ENCODE measurements at regions not wholly inside any gene's neighbourhood (a gene's known extent, or its start where the extent isn't known, plus 50 kb on each side); places are given as distances from the start of the nearest gene placed in this dataset.

DNA sequence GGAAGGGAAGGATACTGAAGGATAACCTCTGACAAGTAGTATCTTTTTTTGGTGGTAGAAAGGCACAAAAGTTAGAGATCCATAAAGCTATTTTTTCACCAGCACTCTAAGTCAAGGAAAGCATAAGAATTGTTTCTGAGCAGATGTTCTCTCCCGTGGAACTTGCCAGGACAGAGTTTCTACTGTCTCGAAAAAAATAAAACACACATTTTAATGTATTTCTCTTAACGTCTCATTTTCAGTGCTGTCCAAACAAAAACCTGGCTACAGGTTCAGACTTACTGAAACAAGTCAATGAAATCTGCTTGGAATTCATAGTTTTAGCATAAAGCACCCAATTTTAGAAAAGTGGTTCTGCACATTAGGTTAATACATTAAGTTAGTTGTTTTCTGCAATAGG, 338.3 kb downstream of the LTN1 start:
- TF ChIP-seq CTCF (IDR thresholded peaks at IDR 0.05) (no peak), NFE2L1 (CRISPR knock-in tag; IDR thresholded peaks at IDR 0.05) (no peak), STAT6 (CRISPR knock-in tag; conservative IDR thresholded peaks at IDR 0.05; ENCODE audit: low read depth) (no peak), USF2 (CRISPR knock-in tag; IDR thresholded peaks at IDR 0.05) (no peak), FOXJ3 (CRISPR knock-in tag; IDR thresholded peaks at IDR 0.05; ENCODE audit: borderline replicate concordance) (no peak), NR2C2 (CRISPR knock-in tag; IDR thresholded peaks at IDR 0.05) (no peak), ATF1 (CRISPR knock-in tag; IDR thresholded peaks at IDR 0.05) (no peak), FOXP4 (CRISPR knock-in tag; IDR thresholded peaks at IDR 0.05) (no peak), JUN (CRISPR knock-in tag; IDR thresholded peaks at IDR 0.05) (no peak), E2F4 (CRISPR knock-in tag; IDR thresholded peaks at IDR 0.05; ENCODE audit: borderline replicate concordance, low read depth) (no peak), IRF2 (CRISPR knock-in tag; IDR thresholded peaks at IDR 0.05; ENCODE audit: borderline replicate concordance, low read depth) (no peak), SOX15 (CRISPR knock-in tag; IDR thresholded peaks at IDR 0.05) (no peak)
